ENCODE measurements at regions not wholly inside any gene's neighbourhood (a gene's known extent, or its start where the extent isn't known, plus 50 kb on each side); places are given as distances from the start of the nearest gene placed in this dataset.

- ChIA-PET CTCF (no interaction called here), POLR2A (no interaction called here)
- no peaks in the 10 kb centered on the region for H3K36me3 ChIP-seq (ENCODE audit: control insufficient read depth in 2 of 2, insufficient read depth in 1 of 2, low read length in 2 of 2)
- no peak overlapping the region for H3K4me3 ChIP-seq (ENCODE audit: low read depth, low read length)
- H3K9me3 ChIP-seq (ENCODE audit: control insufficient read depth, insufficient read depth, low read depth, low read length): no peaks in the 10 kb centered on the region
- no peak overlapping the region for H3K27ac ChIP-seq (ENCODE audit: extremely low read depth, low read depth, low read length)
- TF ChIP-seq ZNF341 (tag by site-specific recombination; IDR thresholded peaks at IDR 0.05; ENCODE audit: low read depth) (peak; percentile 43; the same call in 1 of the 2 replicates), ZNF621 (tag by site-specific recombination; IDR thresholded peaks at IDR 0.05) (no peak), ZBTB7A (tag by site-specific recombination; IDR thresholded peaks at IDR 0.05; ENCODE audit: low read depth) (no peak)
- TF ChIP-seq, protein P1, sequence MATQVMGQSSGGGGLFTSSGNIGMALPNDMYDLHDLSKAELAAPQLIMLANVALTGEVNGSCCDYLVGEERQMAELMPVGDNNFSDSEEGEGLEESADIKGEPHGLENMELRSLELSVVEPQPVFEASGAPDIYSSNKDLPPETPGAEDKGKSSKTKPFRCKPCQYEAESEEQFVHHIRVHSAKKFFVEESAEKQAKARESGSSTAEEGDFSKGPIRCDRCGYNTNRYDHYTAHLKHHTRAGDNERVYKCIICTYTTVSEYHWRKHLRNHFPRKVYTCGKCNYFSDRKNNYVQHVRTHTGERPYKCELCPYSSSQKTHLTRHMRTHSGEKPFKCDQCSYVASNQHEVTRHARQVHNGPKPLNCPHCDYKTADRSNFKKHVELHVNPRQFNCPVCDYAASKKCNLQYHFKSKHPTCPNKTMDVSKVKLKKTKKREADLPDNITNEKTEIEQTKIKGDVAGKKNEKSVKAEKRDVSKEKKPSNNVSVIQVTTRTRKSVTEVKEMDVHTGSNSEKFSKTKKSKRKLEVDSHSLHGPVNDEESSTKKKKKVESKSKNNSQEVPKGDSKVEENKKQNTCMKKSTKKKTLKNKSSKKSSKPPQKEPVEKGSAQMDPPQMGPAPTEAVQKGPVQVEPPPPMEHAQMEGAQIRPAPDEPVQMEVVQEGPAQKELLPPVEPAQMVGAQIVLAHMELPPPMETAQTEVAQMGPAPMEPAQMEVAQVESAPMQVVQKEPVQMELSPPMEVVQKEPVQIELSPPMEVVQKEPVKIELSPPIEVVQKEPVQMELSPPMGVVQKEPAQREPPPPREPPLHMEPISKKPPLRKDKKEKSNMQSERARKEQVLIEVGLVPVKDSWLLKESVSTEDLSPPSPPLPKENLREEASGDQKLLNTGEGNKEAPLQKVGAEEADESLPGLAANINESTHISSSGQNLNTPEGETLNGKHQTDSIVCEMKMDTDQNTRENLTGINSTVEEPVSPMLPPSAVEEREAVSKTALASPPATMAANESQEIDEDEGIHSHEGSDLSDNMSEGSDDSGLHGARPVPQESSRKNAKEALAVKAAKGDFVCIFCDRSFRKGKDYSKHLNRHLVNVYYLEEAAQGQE (tag by site-specific recombination; IDR thresholded peaks at IDR 0.05): peak; percentile 91
- no peaks in the 10 kb centered on the region for H3K4me1 ChIP-seq (ENCODE audit: control insufficient read depth, insufficient read depth, low read length)
Measured at GRCh38 chr3:193863657-193864357, 270.8 kb downstream of the OPA1 start.

DNA sequence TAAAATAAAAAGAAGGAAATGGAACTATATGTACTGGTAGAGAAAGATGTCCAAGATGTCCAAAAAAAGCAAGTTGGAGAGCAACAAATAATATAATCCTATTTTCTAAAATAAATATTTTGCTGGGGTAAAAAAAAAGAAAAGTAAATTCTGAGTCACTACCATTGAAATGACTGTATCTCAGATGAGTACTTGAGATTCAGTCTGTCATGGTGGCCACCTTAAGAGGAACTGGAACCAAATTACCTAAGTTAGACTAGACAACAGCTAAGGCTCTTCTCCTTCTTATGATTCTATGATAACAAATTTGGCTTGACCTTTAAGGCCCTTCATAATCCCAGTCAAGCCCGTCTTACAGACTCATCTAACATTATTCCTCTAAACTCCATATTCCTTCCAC is 270.6 kb upstream of the HES1 start:
- H3K4me3 ChIP-seq (ENCODE audit: low read depth, low read length): no peak overlapping the region
- TF ChIP-seq KLF7 (tag by site-specific recombination; IDR thresholded peaks at IDR 0.05; ENCODE audit: borderline replicate concordance) (no peak), ZNF76 (tag by site-specific recombination; IDR thresholded peaks at IDR 0.05; ENCODE audit: borderline replicate concordance, low read depth) (no peak), ZNF776 (tag by site-specific recombination; IDR thresholded peaks at IDR 0.05; ENCODE audit: borderline replicate concordance) (no peak), PRDM10 (tag by site-specific recombination; IDR thresholded peaks at IDR 0.05) (no peak), ZNF701 (tag by site-specific recombination; IDR thresholded peaks at IDR 0.05) (no peak), ZNF664 (tag by site-specific recombination; IDR thresholded peaks at IDR 0.05) (no peak), ZNF350 (tag by site-specific recombination; IDR thresholded peaks at IDR 0.05) (no peak), ZBTB1 (tag by site-specific recombination; IDR thresholded peaks at IDR 0.05) (no peak), ZNF670 (tag by site-specific recombination; IDR thresholded peaks at IDR 0.05; ENCODE audit: low read depth) (no peak), MYNN (tag by site-specific recombination; IDR thresholded peaks at IDR 0.05; ENCODE audit: borderline replicate concordance) (no peak), ZNF571 (tag by site-specific recombination; IDR thresholded peaks at IDR 0.05) (no peak), ZNF155 (tag by site-specific recombination; IDR thresholded peaks at IDR 0.05) (no peak), GLIS1 (tag by site-specific recombination; IDR thresholded peaks at IDR 0.05) (no peak), ZFP3 (tag by site-specific recombination; IDR thresholded peaks at IDR 0.05; ENCODE audit: low read depth) (no peak)
- TF ChIP-seq, protein P2, sequence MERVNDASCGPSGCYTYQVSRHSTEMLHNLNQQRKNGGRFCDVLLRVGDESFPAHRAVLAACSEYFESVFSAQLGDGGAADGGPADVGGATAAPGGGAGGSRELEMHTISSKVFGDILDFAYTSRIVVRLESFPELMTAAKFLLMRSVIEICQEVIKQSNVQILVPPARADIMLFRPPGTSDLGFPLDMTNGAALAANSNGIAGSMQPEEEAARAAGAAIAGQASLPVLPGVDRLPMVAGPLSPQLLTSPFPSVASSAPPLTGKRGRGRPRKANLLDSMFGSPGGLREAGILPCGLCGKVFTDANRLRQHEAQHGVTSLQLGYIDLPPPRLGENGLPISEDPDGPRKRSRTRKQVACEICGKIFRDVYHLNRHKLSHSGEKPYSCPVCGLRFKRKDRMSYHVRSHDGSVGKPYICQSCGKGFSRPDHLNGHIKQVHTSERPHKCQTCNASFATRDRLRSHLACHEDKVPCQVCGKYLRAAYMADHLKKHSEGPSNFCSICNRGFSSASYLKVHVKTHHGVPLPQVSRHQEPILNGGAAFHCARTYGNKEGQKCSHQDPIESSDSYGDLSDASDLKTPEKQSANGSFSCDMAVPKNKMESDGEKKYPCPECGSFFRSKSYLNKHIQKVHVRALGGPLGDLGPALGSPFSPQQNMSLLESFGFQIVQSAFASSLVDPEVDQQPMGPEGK (tag by site-specific recombination; IDR thresholded peaks at IDR 0.05): no peak
- H3K4me1 ChIP-seq (ENCODE audit: control insufficient read depth, insufficient read depth, low read length): no peaks in the 10 kb centered on the region
- H3K27ac ChIP-seq (ENCODE audit: extremely low read depth, low read depth, low read length): no peak overlapping the region
- H3K36me3 ChIP-seq (ENCODE audit: control insufficient read depth in 2 of 2, insufficient read depth in 1 of 2, low read length in 2 of 2): no peaks in the 10 kb centered on the region
- H3K9me3 ChIP-seq (ENCODE audit: control insufficient read depth, insufficient read depth, low read depth, low read length): no peaks in the 10 kb centered on the region
- ChIA-PET CTCF (no interaction called here), POLR2A (no interaction called here)

Data from HEK293 (cell line).